D721Med (cell line): ENCODE measurements at regions not wholly inside any gene's neighbourhood (a gene's known extent, or its start where the extent isn't known, plus 50 kb on each side); places are given as distances from the start of the nearest gene placed in this dataset.

ENCODE experiments used
- DNase-seq: peaks from one replicate; pipeline ENCODE4 v3.0.0; 2011; ENCODE audit warnings: low spot score; ENCODE audit not compliant: insufficient read length
- FAIRE-seq: peaks from 2 replicates; lab custom pipeline; 2011; peaks lifted over from hg19 to GRCh38; lab: Jason Lieb, UNC
- TF ChIP-seq, protein P1 (sequence below): IDR thresholded peaks from 2 replicates; pipeline ENCODE4 v1.5.1; 2012; ENCODE audit warnings: mild to moderate bottlenecking, control low read depth; ENCODE audit not compliant: insufficient read depth; ENCODE audit errors: missing control alignments

GRCh38 chr12:113658006-113658655 lies 186.5 kb upstream of the LHX5 start:
- TF ChIP-seq, protein P1, sequence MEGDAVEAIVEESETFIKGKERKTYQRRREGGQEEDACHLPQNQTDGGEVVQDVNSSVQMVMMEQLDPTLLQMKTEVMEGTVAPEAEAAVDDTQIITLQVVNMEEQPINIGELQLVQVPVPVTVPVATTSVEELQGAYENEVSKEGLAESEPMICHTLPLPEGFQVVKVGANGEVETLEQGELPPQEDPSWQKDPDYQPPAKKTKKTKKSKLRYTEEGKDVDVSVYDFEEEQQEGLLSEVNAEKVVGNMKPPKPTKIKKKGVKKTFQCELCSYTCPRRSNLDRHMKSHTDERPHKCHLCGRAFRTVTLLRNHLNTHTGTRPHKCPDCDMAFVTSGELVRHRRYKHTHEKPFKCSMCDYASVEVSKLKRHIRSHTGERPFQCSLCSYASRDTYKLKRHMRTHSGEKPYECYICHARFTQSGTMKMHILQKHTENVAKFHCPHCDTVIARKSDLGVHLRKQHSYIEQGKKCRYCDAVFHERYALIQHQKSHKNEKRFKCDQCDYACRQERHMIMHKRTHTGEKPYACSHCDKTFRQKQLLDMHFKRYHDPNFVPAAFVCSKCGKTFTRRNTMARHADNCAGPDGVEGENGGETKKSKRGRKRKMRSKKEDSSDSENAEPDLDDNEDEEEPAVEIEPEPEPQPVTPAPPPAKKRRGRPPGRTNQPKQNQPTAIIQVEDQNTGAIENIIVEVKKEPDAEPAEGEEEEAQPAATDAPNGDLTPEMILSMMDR: no peak
- peak; percentile 61 for FAIRE-seq
- DNase-seq: no peak

- no peak for DNase-seq
- no peak for FAIRE-seq
Observed at GRCh38 chr12:113655919-113656318, 184.2 kb upstream of the LHX5 start.

GRCh38 chr12:113655479-113655878 lies 183.8 kb upstream of the LHX5 start:
- TF ChIP-seq, protein P1: no peak
- no peak for DNase-seq
- FAIRE-seq: no peak

More at GRCh38 chr12:113655919-113656318, 184.2 kb upstream of the LHX5 start:
- TF ChIP-seq, protein P1: peak; percentile 0

DNA sequence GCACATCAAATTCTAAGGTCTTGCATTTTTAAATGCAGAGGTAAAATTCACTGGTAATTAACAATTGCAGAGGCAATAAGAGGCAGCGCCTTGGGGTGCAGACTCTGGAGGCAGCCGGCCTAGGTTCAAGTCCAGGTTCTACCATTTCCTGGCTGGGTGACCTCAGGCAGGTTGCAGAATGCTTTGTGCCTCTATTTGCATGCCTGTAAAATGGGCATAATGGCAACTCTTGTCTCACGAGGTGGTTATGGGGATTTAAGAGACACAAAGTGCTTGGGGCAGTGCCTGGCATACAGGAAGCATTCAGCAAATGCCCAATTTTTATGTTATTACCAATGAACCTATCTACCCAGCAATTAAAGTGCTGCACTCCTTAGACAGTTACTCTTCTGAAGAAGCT lies 180.0 kb upstream of the LHX5 start:
- TF ChIP-seq, protein P1: no peak
- DNase-seq (no peak), FAIRE-seq (no peak)

- FAIRE-seq: no peak
Observed at GRCh38 chr12:113650476-113650875, 178.8 kb upstream of the LHX5 start.

GRCh38 chr12:113649256-113649830 lies 177.7 kb upstream of the LHX5 start:
- DNase-seq (no peak), FAIRE-seq (no peak)
- TF ChIP-seq, protein P1: no peak

More at GRCh38 chr12:113650476-113650875, 178.8 kb upstream of the LHX5 start:
- TF ChIP-seq, protein P1: no peak
- no peak for DNase-seq

GRCh38 chr12:113647048-113647447 lies 175.4 kb upstream of the LHX5 start:
- TF ChIP-seq, protein P1: peak; percentile 37
- DNase-seq (no peak), FAIRE-seq (peak; percentile 38)
